IMR-90 (cell line): ENCODE measurements at regions not wholly inside any gene's neighbourhood (a gene's known extent, or its start where the extent isn't known, plus 50 kb on each side); places are given as distances from the start of the nearest gene placed in this dataset.
A peak's percentile ranks its signal among the peaks of the same experiment; 100 is the strongest.

Source experiments
- ATAC-seq: fragments of 200-7000 bp; cut with Tn5 transposase; 2 replicates; pipeline ENCODE4 v1.9.1; 2020; ENCODE audit warnings: low read depth, mild to moderate bottlenecking, moderate library complexity
- BruUV-seq: library from RNA; stranded (reverse); fragments of 400-500 nt; replicated peaks from 2 replicates; lab custom pipeline; 2021; lab: Mats Ljungman, UMichigan
- CTCF ChIA-PET: fragments of 300-600 bp; formaldehyde crosslinking; extraction: SDS; loops from one replicate; lab custom pipeline; 2021; ENCODE audit warnings: antibody characterized with exemption; lab: Yijun Ruan, JAX
- POLR2A ChIA-PET: fragments of 300-600 bp; sonication (Branson Sonifier 250); formaldehyde crosslinking; loops from one replicate; lab custom pipeline; 2022; ENCODE audit warnings: antibody characterized with exemption; ENCODE audit not compliant: unreplicated experiment; lab: Charles Lee
- DNase-seq: peaks from one replicate; pipeline ENCODE4 v3.0.0; 2013
- H2AFZ ChIP-seq: replicated peaks from 2 replicates; pipeline ENCODE3; 2013; ENCODE audit warnings: low read length, mild to moderate bottlenecking; ENCODE audit not compliant: poor library complexity
- H2AK5ac ChIP-seq: 2 replicates; pipeline ENCODE4 v1.6.1; 2013; ENCODE audit warnings: low read depth, low read length, inconsistent platforms
- H2AK9ac ChIP-seq: replicated peaks from 2 replicates; pipeline ENCODE3; 2013; ENCODE audit warnings: mild to moderate bottlenecking, low read depth, low read length, moderate library complexity; ENCODE audit not compliant: poor library complexity
- H2BK120ac ChIP-seq: 2 replicates; pipeline ENCODE4 v1.6.1; 2013; ENCODE audit warnings: low read depth, low read length, inconsistent platforms
- H2BK15ac ChIP-seq: 3 replicates; pipeline ENCODE4 v1.6.1; 2013; ENCODE audit warnings: low read depth, low read length, inconsistent platforms
- H2BK20ac ChIP-seq: 2 replicates; pipeline ENCODE4 v1.6.1; 2013; ENCODE audit warnings: low read depth, mild to moderate bottlenecking, inconsistent platforms, low read length, moderate library complexity
- H2BK5ac ChIP-seq: 2 replicates; pipeline ENCODE4 v1.6.1; 2013; ENCODE audit warnings: mild to moderate bottlenecking, low read depth, low read length, inconsistent platforms; ENCODE audit not compliant: poor library complexity, severe bottlenecking
- H3K14ac ChIP-seq: replicated peaks from 2 replicates; pipeline ENCODE4 v1.6.1; 2013; ENCODE audit warnings: low read depth, low read length, inconsistent platforms
- H3K18ac ChIP-seq: 2 replicates; pipeline ENCODE4 v1.6.1; 2013; ENCODE audit warnings: low read depth, low read length, control low read depth
- H3K23ac ChIP-seq: 2 replicates; pipeline ENCODE4 v1.6.1; 2013; ENCODE audit warnings: low read depth, low read length, inconsistent platforms
- H3K27ac ChIP-seq: 2 replicates; pipeline ENCODE4 v1.5.1; 2013; ENCODE audit warnings: mild to moderate bottlenecking, control low read depth, low read length; ENCODE audit not compliant: insufficient read depth
- H3K27me3 ChIP-seq: 2 replicates; pipeline ENCODE4 v1.6.1; 2013; ENCODE audit warnings: low read length; ENCODE audit not compliant: control insufficient read depth, insufficient read depth
- H3K36me3 ChIP-seq: 2 replicates; pipeline ENCODE4 v1.6.1; 2013; ENCODE audit warnings: low read length, mixed read lengths; ENCODE audit not compliant: control insufficient read depth, insufficient read depth
- H3K4ac ChIP-seq: 2 replicates; pipeline ENCODE4 v1.6.1; 2013; ENCODE audit warnings: low read depth, low read length, inconsistent platforms
- H3K4me1 ChIP-seq: 2 replicates; pipeline ENCODE4 v1.6.1; 2013; ENCODE audit warnings: low read length, mixed read lengths; ENCODE audit not compliant: control insufficient read depth, insufficient read depth
- H3K4me2 ChIP-seq: 2 replicates; pipeline ENCODE4 v1.6.1; 2013; ENCODE audit warnings: low read depth, mild to moderate bottlenecking, control low read depth, low read length, moderate library complexity
- H3K4me3 ChIP-seq: 2 replicates; pipeline ENCODE4 v1.5.1; 2013; ENCODE audit warnings: low read depth, mild to moderate bottlenecking, control low read depth, low read length, moderate library complexity; ENCODE audit not compliant: insufficient read depth
- H3K56ac ChIP-seq: 2 replicates; pipeline ENCODE4 v1.6.1; 2013; ENCODE audit warnings: low read length, inconsistent platforms; ENCODE audit not compliant: insufficient read depth; ENCODE audit errors: extremely low read depth
- H3K79me1 ChIP-seq, 2 experiments: 2 replicates each; pipeline ENCODE4 v1.6.1; 2013; ENCODE audit warnings: low read length in 2 of 2, inconsistent platforms in 1 of 2, low read depth in 1 of 2
- H3K9ac ChIP-seq: 2 replicates; pipeline ENCODE4 v1.6.1; 2013; ENCODE audit warnings: low read depth, low read length, control low read depth
- H3K9me1 ChIP-seq: 2 replicates; pipeline ENCODE4 v1.6.1; 2013; ENCODE audit warnings: low read length, inconsistent platforms; ENCODE audit not compliant: insufficient read depth
- H3K9me3 ChIP-seq: 2 replicates; pipeline ENCODE4 v1.6.1; 2013; ENCODE audit warnings: low read length; ENCODE audit not compliant: control insufficient read depth, insufficient read depth
- H4K20me1 ChIP-seq: 2 replicates; pipeline ENCODE4 v1.6.1; 2013; ENCODE audit warnings: low read length, inconsistent platforms; ENCODE audit not compliant: insufficient read depth
- H4K5ac ChIP-seq: 2 replicates; pipeline ENCODE4 v1.6.1; 2013; ENCODE audit warnings: mild to moderate bottlenecking, low read depth, low read length, control low read depth
- H4K8ac ChIP-seq, 2 experiments: 2 replicates each; pipeline ENCODE4 v1.6.1; 2013; ENCODE audit warnings: low read depth in 2 of 2, low read length in 2 of 2, control low read depth in 1 of 2, inconsistent platforms in 1 of 2
- H4K91ac ChIP-seq: 2 replicates; pipeline ENCODE4 v1.6.1; 2013; ENCODE audit warnings: low read depth, low read length, inconsistent platforms; ENCODE audit not compliant: insufficient read depth
- BHLHE40 ChIP-seq: fragments of 150-350 bp; IDR thresholded peaks from 2 replicates; pipeline ENCODE4 v1.6.1; 2016; ENCODE audit warnings: mild to moderate bottlenecking, low read depth, low read length
- CEBPB ChIP-seq: IDR thresholded peaks from 2 replicates; pipeline ENCODE4 v1.6.1; 2012; ENCODE audit warnings: low read depth, low read length, improper control_type of control experiment
- CHD1 ChIP-seq: IDR thresholded peaks from 2 replicates; pipeline ENCODE4 v1.6.1; 2012; ENCODE audit warnings: low read depth, low read length, improper control_type of control experiment
- FOS ChIP-seq: fragments of 150-350 bp; IDR thresholded peaks from 2 replicates; pipeline ENCODE4 v1.6.1; 2016; ENCODE audit warnings: low read depth, low read length
- MAFK ChIP-seq: IDR thresholded peaks from 2 replicates; pipeline ENCODE4 v1.6.1; 2012; ENCODE audit warnings: low read depth, low read length, improper control_type of control experiment
- MAZ ChIP-seq: IDR thresholded peaks from 2 replicates; pipeline ENCODE4 v1.6.1; 2012; ENCODE audit warnings: low read depth, mild to moderate bottlenecking, low read length, improper control_type of control experiment, moderate library complexity, borderline replicate concordance
- MXI1 ChIP-seq: IDR thresholded peaks from 2 replicates; pipeline ENCODE4 v1.6.1; 2012; ENCODE audit warnings: low read depth, mild to moderate bottlenecking, low read length, moderate library complexity, borderline replicate concordance
- NFE2L2 ChIP-seq: fragments of 150-350 bp; IDR thresholded peaks from 2 replicates; pipeline ENCODE4 v1.6.1; 2016; ENCODE audit warnings: low read depth, mild to moderate bottlenecking, low read length
- POLR2A ChIP-seq: IDR thresholded peaks from 2 replicates; pipeline ENCODE4 v1.6.1; 2012; ENCODE audit warnings: mild to moderate bottlenecking, low read depth, low read length
- RAD21 ChIP-seq: IDR thresholded peaks from 2 replicates; pipeline ENCODE4 v1.6.1; 2012; ENCODE audit warnings: low read length, improper control_type of control experiment
- RCOR1 ChIP-seq: IDR thresholded peaks from 2 replicates; pipeline ENCODE4 v1.6.1; 2012; ENCODE audit warnings: mild to moderate bottlenecking, low read length, improper control_type of control experiment; ENCODE audit not compliant: insufficient replicate concordance
- RFX5 ChIP-seq: IDR thresholded peaks from 2 replicates; pipeline ENCODE4 v1.8.0; 2012; ENCODE audit warnings: low read depth, mild to moderate bottlenecking, low read length, moderate library complexity
- SMC3 ChIP-seq: fragments of 150-350 bp; IDR thresholded peaks from 2 replicates; pipeline ENCODE4 v1.6.1; 2016; ENCODE audit warnings: low read depth, mild to moderate bottlenecking, antibody characterized with exemption, low read length, moderate library complexity
- WGBS, 2 experiments: methylation state at CpG; one replicate each; pipeline versions ENCODE4 v1.1.5 to v1.1.7; 2013; ENCODE audit warnings: missing lambda C conversion rate in 2 of 2; ENCODE audit not compliant: insufficient read length in 1 of 2; ENCODE audit errors: extremely low coverage in 2 of 2; 5-methylcytosine and 5-hydroxymethylcytosine counted together
- dilution Hi-C: fragments of 300-500 bp; cut with HindIII; formaldehyde crosslinking; loops from one replicate; pipeline ENCODE4 v1.14.3; 2018; ENCODE audit warnings: low sequenced_read_pairs; ENCODE audit not compliant: unreplicated experiment
- in situ Hi-C: fragments of 300-500 bp; cut with MboI; formaldehyde crosslinking; loops from 3 replicates; pipeline ENCODE4 v1.14.3; 2019; ENCODE audit warnings: low sequenced_read_pairs, inconsistent platforms, mixed read lengths
- intact Hi-C: fragments of 100-400 bp; cut with micrococcal nuclease; formaldehyde crosslinking; loops from 2 replicates; pipeline ENCODE4 v1.10.0; 2022
- TF ChIP-seq, protein P1 (sequence below): conservative IDR thresholded peaks from 2 replicates; pipeline ENCODE4 v1.5.1; 2012; ENCODE audit warnings: mild to moderate bottlenecking, low read depth, low read length, improper control_type of control experiment
- TF ChIP-seq, protein P2 (sequence below): fragments of 150-350 bp; IDR thresholded peaks from 2 replicates; pipeline ENCODE4 v1.6.1; 2016; ENCODE audit warnings: low read depth, mild to moderate bottlenecking, low read length, moderate library complexity, borderline replicate concordance
- TF ChIP-seq, protein P3 (sequence below): fragments of 150-350 bp; IDR thresholded peaks from 2 replicates; pipeline ENCODE4 v1.6.1; 2017; ENCODE audit warnings: mild to moderate bottlenecking, antibody characterized with exemption, low read length, low read depth

DNA sequence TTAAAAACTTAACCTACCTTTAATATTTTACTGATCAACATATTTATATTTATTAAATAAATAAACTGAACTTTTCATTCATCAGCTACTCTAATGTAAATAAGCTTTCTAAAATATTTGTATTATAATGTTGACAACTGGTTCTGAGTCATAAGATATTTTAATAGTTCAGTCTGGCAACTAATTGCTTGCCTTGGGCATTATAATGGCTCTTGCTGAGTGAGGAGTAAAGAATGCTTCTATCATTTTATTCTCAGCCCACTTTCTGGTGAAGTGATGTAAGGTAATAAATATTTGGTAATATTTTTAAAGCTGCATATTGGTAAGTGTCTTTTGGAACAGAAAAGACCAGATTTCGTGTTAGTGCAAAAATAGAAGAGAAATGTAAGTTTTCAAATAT is 81.5 kb downstream of the DIPK2A start:
- Histone ChIP-seq H3K4me2 (no peak overlapping the region), H3K9me1 (no peaks in the 10 kb centered on the region), H2AK5ac (no peak overlapping the region), H4K91ac (no peak overlapping the region), H3K18ac (no peak overlapping the region), H2AFZ (no peak overlapping the region), H2BK20ac (no peak overlapping the region), H3K23ac (no peak overlapping the region), H3K36me3 (no peaks in the 10 kb centered on the region), H2BK120ac (no peak overlapping the region), H3K4me1 (peaks cover 12% of the 10 kb centered on the region), H4K20me1 (no peaks in the 10 kb centered on the region), H3K14ac (no peak overlapping the region), H3K4ac (no peak overlapping the region), H2BK15ac (no peak overlapping the region), H3K56ac (no peak overlapping the region), H4K8ac (no peak overlapping the region), H3K4me3 (no peak overlapping the region), H4K5ac (no peak overlapping the region), H3K9ac (no peak overlapping the region), H3K27ac (no peak overlapping the region), H2BK5ac (no peak overlapping the region), H3K79me1 (no peaks in the 10 kb centered on the region), H3K27me3 (no peaks in the 10 kb centered on the region), H3K9me3 (no peaks in the 10 kb centered on the region), H2AK9ac (no peak overlapping the region)
- intact Hi-C loops (loop anchor here (5.0 kb wide), 1 partner anchor 76 kb away; no protein-coding TSS in a partner anchor), in situ Hi-C loops (no loop called here), dilution Hi-C loops (no loop called here)
- CTCF ChIA-PET: interaction anchor here (0.6 to 1.4 kb wide), 4 partner anchors 31 to 1024 kb away, joined by 3 to 5 read pairs (median 3); no protein-coding TSS in a partner anchor
- POLR2A ChIA-PET: interaction anchor here (0.6 kb wide), 1 partner anchor 1861 kb away, joined by 3 read pairs; no protein-coding TSS in a partner anchor
- peak; percentile 86 for ATAC-seq
- peak; percentile 75 for DNase-seq
- no CpG with 5 or more reads among the region's 1 CpG for WGBS, 2 experiments
- TF ChIP-seq BHLHE40 (no peak), NFE2L2 (no peak), POLR2A (no peak), SMC3 (no peak), RCOR1 (no peak), RFX5 (no peak), CHD1 (no peak), MXI1 (no peak), FOS (no peak; the same call in 1 of the 2 replicates), RAD21 (no peak), MAFK (no peak), CEBPB (no peak), MAZ (no peak)
- TF ChIP-seq, protein P1, sequence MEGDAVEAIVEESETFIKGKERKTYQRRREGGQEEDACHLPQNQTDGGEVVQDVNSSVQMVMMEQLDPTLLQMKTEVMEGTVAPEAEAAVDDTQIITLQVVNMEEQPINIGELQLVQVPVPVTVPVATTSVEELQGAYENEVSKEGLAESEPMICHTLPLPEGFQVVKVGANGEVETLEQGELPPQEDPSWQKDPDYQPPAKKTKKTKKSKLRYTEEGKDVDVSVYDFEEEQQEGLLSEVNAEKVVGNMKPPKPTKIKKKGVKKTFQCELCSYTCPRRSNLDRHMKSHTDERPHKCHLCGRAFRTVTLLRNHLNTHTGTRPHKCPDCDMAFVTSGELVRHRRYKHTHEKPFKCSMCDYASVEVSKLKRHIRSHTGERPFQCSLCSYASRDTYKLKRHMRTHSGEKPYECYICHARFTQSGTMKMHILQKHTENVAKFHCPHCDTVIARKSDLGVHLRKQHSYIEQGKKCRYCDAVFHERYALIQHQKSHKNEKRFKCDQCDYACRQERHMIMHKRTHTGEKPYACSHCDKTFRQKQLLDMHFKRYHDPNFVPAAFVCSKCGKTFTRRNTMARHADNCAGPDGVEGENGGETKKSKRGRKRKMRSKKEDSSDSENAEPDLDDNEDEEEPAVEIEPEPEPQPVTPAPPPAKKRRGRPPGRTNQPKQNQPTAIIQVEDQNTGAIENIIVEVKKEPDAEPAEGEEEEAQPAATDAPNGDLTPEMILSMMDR: no peak
- TF ChIP-seq, protein P2, sequence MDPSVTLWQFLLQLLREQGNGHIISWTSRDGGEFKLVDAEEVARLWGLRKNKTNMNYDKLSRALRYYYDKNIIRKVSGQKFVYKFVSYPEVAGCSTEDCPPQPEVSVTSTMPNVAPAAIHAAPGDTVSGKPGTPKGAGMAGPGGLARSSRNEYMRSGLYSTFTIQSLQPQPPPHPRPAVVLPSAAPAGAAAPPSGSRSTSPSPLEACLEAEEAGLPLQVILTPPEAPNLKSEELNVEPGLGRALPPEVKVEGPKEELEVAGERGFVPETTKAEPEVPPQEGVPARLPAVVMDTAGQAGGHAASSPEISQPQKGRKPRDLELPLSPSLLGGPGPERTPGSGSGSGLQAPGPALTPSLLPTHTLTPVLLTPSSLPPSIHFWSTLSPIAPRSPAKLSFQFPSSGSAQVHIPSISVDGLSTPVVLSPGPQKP: no peak
- TF ChIP-seq, protein P3, sequence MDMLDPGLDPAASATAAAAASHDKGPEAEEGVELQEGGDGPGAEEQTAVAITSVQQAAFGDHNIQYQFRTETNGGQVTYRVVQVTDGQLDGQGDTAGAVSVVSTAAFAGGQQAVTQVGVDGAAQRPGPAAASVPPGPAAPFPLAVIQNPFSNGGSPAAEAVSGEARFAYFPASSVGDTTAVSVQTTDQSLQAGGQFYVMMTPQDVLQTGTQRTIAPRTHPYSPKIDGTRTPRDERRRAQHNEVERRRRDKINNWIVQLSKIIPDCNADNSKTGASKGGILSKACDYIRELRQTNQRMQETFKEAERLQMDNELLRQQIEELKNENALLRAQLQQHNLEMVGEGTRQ: no peak
- BruUV-seq: no TSS peak
